ENCODE measurements at regions not wholly inside any gene's neighbourhood (a gene's known extent, or its start where the extent isn't known, plus 50 kb on each side); places are given as distances from the start of the nearest gene placed in this dataset.
A peak's percentile ranks its signal among the peaks of the same experiment; 100 is the strongest.

GRCh38 chr9:96065482-96066251 lies 190.2 kb downstream of the ERCC6L2 start:
- TF ChIP-seq, protein P1, sequence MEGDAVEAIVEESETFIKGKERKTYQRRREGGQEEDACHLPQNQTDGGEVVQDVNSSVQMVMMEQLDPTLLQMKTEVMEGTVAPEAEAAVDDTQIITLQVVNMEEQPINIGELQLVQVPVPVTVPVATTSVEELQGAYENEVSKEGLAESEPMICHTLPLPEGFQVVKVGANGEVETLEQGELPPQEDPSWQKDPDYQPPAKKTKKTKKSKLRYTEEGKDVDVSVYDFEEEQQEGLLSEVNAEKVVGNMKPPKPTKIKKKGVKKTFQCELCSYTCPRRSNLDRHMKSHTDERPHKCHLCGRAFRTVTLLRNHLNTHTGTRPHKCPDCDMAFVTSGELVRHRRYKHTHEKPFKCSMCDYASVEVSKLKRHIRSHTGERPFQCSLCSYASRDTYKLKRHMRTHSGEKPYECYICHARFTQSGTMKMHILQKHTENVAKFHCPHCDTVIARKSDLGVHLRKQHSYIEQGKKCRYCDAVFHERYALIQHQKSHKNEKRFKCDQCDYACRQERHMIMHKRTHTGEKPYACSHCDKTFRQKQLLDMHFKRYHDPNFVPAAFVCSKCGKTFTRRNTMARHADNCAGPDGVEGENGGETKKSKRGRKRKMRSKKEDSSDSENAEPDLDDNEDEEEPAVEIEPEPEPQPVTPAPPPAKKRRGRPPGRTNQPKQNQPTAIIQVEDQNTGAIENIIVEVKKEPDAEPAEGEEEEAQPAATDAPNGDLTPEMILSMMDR (IDR thresholded peaks at IDR 0.05): no peak
- H3K4me3 ChIP-seq: no peak overlapping the region
- H3K9me3 ChIP-seq: no peaks in the 10 kb centered on the region
- no peak overlapping the region for H3K27ac ChIP-seq
- H3K4me1 ChIP-seq: peaks cover 15% of the 10 kb centered on the region
- H3K36me3 ChIP-seq: no peaks in the 10 kb centered on the region
- intact Hi-C loops (cut with DNase I): no loop called here
- DNase-seq (no peak), ATAC-seq (no peak)
- no peaks in the 10 kb centered on the region for H3K27me3 ChIP-seq (ENCODE audit: low read depth)

GRCh38 chr9:96064826-96065481 lies 189.5 kb downstream of the ERCC6L2 start:
- intact Hi-C loops (cut with DNase I): no loop called here
- H3K9me3 ChIP-seq: no peaks in the 10 kb centered on the region
- H3K36me3 ChIP-seq: no peaks in the 10 kb centered on the region
- no peak overlapping the region for H3K4me3 ChIP-seq
- TF ChIP-seq, protein P1 (IDR thresholded peaks at IDR 0.05): no peak
- DNase-seq (no peak), ATAC-seq (no peak)
- H3K4me1 ChIP-seq: peaks cover 15% of the 10 kb centered on the region
- no peak overlapping the region for H3K27ac ChIP-seq
- H3K27me3 ChIP-seq (ENCODE audit: low read depth): no peaks in the 10 kb centered on the region

DNA sequence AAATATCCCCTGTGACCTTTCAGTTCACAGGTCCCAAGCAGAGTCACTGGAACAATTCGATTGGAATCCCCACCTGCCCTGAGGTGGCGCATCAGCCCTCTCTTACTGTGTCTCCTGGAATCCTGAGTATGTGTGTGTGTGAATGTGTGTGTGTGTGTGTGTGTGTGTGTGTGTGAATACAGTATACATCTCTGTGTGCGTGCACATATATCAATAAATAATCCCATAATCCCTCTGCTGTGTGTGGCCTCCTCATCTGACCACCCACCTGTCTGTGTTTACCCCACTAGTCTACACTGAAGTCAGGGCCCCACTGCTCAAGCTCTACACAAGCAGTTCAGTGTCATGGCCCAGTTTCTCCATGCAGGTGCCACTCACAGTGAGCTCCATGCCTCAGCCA lies 187.4 kb downstream of the ERCC6L2 start:
- H3K4me1 ChIP-seq: peaks cover 15% of the 10 kb centered on the region
- TF ChIP-seq, protein P1 (IDR thresholded peaks at IDR 0.05): no peak
- H3K36me3 ChIP-seq: no peaks in the 10 kb centered on the region
- H3K27me3 ChIP-seq (ENCODE audit: low read depth): no peaks in the 10 kb centered on the region
- no peak overlapping the region for H3K4me3 ChIP-seq
- DNase-seq: no peak
- no peak for ATAC-seq
- no peaks in the 10 kb centered on the region for H3K9me3 ChIP-seq
- no peak overlapping the region for H3K27ac ChIP-seq
- intact Hi-C loops (cut with DNase I): no loop called here

DNA sequence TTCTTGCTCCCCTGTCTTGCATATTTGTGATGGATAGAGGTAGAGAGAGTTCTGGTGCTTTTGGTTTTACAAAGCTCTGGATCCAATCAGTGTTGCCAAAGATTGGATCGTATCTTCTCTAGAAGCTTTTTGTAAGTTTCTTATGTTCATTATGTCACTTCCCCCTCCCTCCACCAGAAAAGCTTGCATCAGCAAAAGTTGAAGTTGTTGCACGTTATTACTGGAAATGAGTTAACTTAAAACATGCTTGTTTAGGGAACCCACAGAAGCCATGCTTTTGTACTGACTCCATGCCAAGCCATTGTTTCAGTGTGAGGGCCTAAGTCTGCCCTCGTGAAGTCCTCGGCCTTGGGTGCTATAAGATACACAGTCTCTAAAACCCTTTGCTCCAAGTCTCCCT lies 186.5 kb downstream of the ERCC6L2 start:
- Histone ChIP-seq H3K4me1 (peaks cover 15% of the 10 kb centered on the region), H3K9me3 (no peaks in the 10 kb centered on the region), H3K36me3 (no peaks in the 10 kb centered on the region), H3K27me3 (ENCODE audit: low read depth) (no peaks in the 10 kb centered on the region), H3K27ac (peak overlapping the region; percentile 56), H3K4me3 (no peak overlapping the region)
- intact Hi-C loops (cut with DNase I): no loop called here
- TF ChIP-seq, protein P1 (IDR thresholded peaks at IDR 0.05): no peak
- DNase-seq (no peak), ATAC-seq (no peak)

- Histone ChIP-seq H3K4me1 (peaks cover 15% of the 10 kb centered on the region), H3K27me3 (ENCODE audit: low read depth) (no peaks in the 10 kb centered on the region), H3K9me3 (no peaks in the 10 kb centered on the region), H3K27ac (peak overlapping the region; percentile 56), H3K4me3 (no peak overlapping the region), H3K36me3 (no peaks in the 10 kb centered on the region)
- intact Hi-C loops (cut with DNase I): no loop called here
- DNase-seq (no peak), ATAC-seq (peak; percentile 58 to 59)
- TF ChIP-seq, protein P1 (IDR thresholded peaks at IDR 0.05): peak; percentile 40
Observed at GRCh38 chr9:96061293-96061987, 185.9 kb downstream of the ERCC6L2 start.
